Lower leg skin (tissue), 3 donors: ENCODE measurements at regions not wholly inside any gene's neighbourhood (a gene's known extent, or its start where the extent isn't known, plus 50 kb on each side); places are given as distances from the start of the nearest gene placed in this dataset.

ENCODE experiments used
- POLR2A ChIP-seq, 2 donors: fragments of 450-650 bp; IDR thresholded peaks; one replicate each; pipeline ENCODE4 v1.6.1; 2016 to 2017; ENCODE audit warnings: antibody characterized with exemption in 2 of 2, mild to moderate bottlenecking in 1 of 2, moderate library complexity in 1 of 2
- TF ChIP-seq, protein P1 (sequence below), 3 donors: fragments of 450-650 bp; IDR thresholded peaks; one replicate each; pipeline ENCODE4 v1.5.1; 2016; ENCODE audit warnings: antibody characterized with exemption in 3 of 3, mild to moderate bottlenecking in 3 of 3, moderate library complexity in 2 of 3

DNA sequence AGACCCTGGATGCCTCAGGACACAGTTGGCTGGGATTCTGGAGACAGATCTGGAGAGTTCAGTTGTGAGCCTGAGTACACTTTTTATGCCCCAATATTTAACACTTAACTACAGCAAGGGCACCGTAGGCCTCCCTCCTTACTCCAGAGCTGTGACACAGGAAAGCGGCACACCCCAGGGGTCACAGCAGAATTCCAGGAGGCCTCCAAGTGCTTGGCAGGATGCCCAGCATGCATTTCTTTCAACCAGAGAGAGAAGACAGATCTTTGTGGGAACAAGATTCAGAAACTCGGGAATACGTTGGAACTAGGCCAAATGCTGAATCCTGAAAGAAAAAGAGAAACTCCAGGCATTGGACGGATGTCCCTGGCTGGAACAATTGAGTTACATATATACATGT lies 199.2 kb upstream of the NT5C1B start:
- TF ChIP-seq, protein P1, sequence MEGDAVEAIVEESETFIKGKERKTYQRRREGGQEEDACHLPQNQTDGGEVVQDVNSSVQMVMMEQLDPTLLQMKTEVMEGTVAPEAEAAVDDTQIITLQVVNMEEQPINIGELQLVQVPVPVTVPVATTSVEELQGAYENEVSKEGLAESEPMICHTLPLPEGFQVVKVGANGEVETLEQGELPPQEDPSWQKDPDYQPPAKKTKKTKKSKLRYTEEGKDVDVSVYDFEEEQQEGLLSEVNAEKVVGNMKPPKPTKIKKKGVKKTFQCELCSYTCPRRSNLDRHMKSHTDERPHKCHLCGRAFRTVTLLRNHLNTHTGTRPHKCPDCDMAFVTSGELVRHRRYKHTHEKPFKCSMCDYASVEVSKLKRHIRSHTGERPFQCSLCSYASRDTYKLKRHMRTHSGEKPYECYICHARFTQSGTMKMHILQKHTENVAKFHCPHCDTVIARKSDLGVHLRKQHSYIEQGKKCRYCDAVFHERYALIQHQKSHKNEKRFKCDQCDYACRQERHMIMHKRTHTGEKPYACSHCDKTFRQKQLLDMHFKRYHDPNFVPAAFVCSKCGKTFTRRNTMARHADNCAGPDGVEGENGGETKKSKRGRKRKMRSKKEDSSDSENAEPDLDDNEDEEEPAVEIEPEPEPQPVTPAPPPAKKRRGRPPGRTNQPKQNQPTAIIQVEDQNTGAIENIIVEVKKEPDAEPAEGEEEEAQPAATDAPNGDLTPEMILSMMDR (IDR thresholded peaks at IDR 0.05) = no peak
- no peak for TF ChIP-seq POLR2A (IDR thresholded peaks at IDR 0.05)
